Occipital lobe (tissue), 1 donor: ENCODE measurements at regions not wholly inside any gene's neighbourhood (a gene's known extent, or its start where the extent isn't known, plus 50 kb on each side); places are given as distances from the start of the nearest gene placed in this dataset.
"Not testable (repeated sequence)": the region's sequence is repeated elsewhere in the genome, so short reads cannot be mapped to it uniquely, and the experiment has no call there.

Experiments
- DNase-seq: peaks from one replicate; lab custom pipeline; 2025; lab: John Stamatoyannopoulos, UW

GRCh38 chr3:168976969-168977368 is 686.5 kb downstream of the MECOM start:
- no peak for DNase-seq

GRCh38 chr3:168975576-168975975 is 687.9 kb downstream of the MECOM start:
- DNase-seq = no peak

GRCh38 chr3:168974617-168975403 is 688.7 kb downstream of the MECOM start:
- no peak for DNase-seq

- DNase-seq = no peak
Observed at GRCh38 chr3:168973897-168974296, 689.6 kb downstream of the MECOM start.

GRCh38 chr3:168973206-168973605 is 690.3 kb downstream of the MECOM start:
- DNase-seq = no peak

GRCh38 chr3:168968609-168969008 is 694.9 kb downstream of the MECOM start:
- DNase-seq = no peak

- DNase-seq = no peak
Observed at GRCh38 chr3:168964736-168965135, 698.8 kb downstream of the MECOM start.

GRCh38 chr3:168961271-168961670 is 702.2 kb downstream of the MECOM start:
- no peak for DNase-seq

- DNase-seq = no peak
Observed at GRCh38 chr3:168959731-168960130, 703.8 kb downstream of the MECOM start.

- no peak for DNase-seq
Observed at GRCh38 chr3:168958466-168958865, 705.0 kb downstream of the MECOM start.

- no peak for DNase-seq
Observed at GRCh38 chr3:168956076-168956475, 707.4 kb downstream of the MECOM start.

- no peak for DNase-seq
Observed at GRCh38 chr3:168952551-168952950, 711.0 kb downstream of the MECOM start.

- DNase-seq = no peak
Observed at GRCh38 chr3:168951884-168952283, 711.6 kb downstream of the MECOM start.

- DNase-seq = no peak
Observed at GRCh38 chr3:168951368-168951767, 712.1 kb downstream of the MECOM start.

- DNase-seq = no peak
Observed at GRCh38 chr3:168950622-168951021, 712.9 kb downstream of the MECOM start.

GRCh38 chr3:168939651-168940238 is 723.8 kb downstream of the MECOM start:
- DNase-seq = no peak

GRCh38 chr3:168933614-168934013 is 729.9 kb downstream of the MECOM start:
- DNase-seq = no peak

GRCh38 chr3:168929997-168930396 is 733.5 kb downstream of the MECOM start:
- not testable (repeated sequence) for DNase-seq

GRCh38 chr3:168926426-168926825 is 737.1 kb downstream of the MECOM start:
- DNase-seq = no peak

GRCh38 chr3:168925568-168925967 is 737.9 kb downstream of the MECOM start:
- no peak for DNase-seq

- no peak for DNase-seq
Observed at GRCh38 chr3:168914662-168915061, 748.9 kb downstream of the MECOM start.

GRCh38 chr3:168909260-168909659 is 754.3 kb downstream of the MECOM start:
- no peak for DNase-seq

- no peak for DNase-seq
Observed at GRCh38 chr3:168895419-168895818, 768.1 kb downstream of the MECOM start.
